ENCODE measurements at regions not wholly inside any gene's neighbourhood (a gene's known extent, or its start where the extent isn't known, plus 50 kb on each side); places are given as distances from the start of the nearest gene placed in this dataset.

DNA sequence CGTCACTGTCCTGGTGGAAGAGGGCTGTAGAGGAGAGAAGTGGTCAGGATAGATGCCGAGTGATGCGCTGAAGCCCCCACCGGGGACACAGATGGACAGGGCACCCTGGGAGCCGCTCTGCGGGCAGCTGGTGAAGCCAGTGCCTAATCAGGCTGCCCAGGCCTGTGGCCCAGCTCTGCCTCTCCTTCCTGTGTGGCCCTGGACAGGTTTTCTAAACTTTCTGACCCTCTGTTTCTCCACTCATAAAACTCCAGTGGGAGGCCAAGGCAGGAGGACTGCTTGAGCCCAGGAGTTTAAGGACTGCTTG, 86.1 kb downstream of the C5orf15 start:
- DNase-seq (ENCODE audit: low spot score): no peak
- no peaks in the 10 kb centered on the region for H3K4me1 ChIP-seq (ENCODE audit: insufficient read depth, low read length, poor library complexity, severe bottlenecking)
- H3K9me2 ChIP-seq (ENCODE audit: insufficient read depth, low read length): no peaks in the 10 kb centered on the region
- no peaks in the 10 kb centered on the region for H3K79me2 ChIP-seq (ENCODE audit: insufficient read depth, low read depth, low read length)
- intact Hi-C loops (cut with micrococcal nuclease; ENCODE audit: unreplicated experiment): no loop called here
- H3K4me3 ChIP-seq (ENCODE audit: low read depth, low read length, poor library complexity, severe bottlenecking): no peak overlapping the region
- no peaks in the 10 kb centered on the region for H3K36me3 ChIP-seq (ENCODE audit: insufficient read depth, low read length)
- H3K27ac ChIP-seq (ENCODE audit: low read depth, low read length, poor library complexity, severe bottlenecking): no peak overlapping the region
- POLR2A ChIA-PET: interaction anchor here (1.0 to 1.5 kb wide), 2 partner anchors 10 to 25 kb away, joined by 3 read pairs; no protein-coding TSS in a partner anchor
- H4K20me1 ChIP-seq (ENCODE audit: insufficient read depth, low read length): no peaks in the 10 kb centered on the region
- H3K9me3 ChIP-seq (ENCODE audit: low read length): no peaks in the 10 kb centered on the region
- H3K4me2 ChIP-seq (ENCODE audit: low read length): no peak overlapping the region
- CTCF ChIA-PET (ENCODE audit: unreplicated experiment): no interaction called here
- no peak overlapping the region for H2AFZ ChIP-seq (ENCODE audit: low read length)
- TF ChIP-seq CTCF (conservative IDR thresholded peaks at IDR 0.05; ENCODE audit: low read length) (no peak), EZH2phosphoT487 (IDR thresholded peaks at IDR 0.05; ENCODE audit: borderline replicate concordance, low read depth, low read length) (no peak)
- no TSS peak for BruUV-seq (replicated peaks)

GRCh38 chr5:133881576-133882388, 86.6 kb downstream of the C5orf15 start:
- intact Hi-C loops (cut with micrococcal nuclease; ENCODE audit: unreplicated experiment): no loop called here
- Histone ChIP-seq H3K9me3 (ENCODE audit: low read length) (no peaks in the 10 kb centered on the region), H4K20me1 (ENCODE audit: insufficient read depth, low read length) (no peaks in the 10 kb centered on the region), H3K9me2 (ENCODE audit: insufficient read depth, low read length) (no peaks in the 10 kb centered on the region), H3K79me2 (ENCODE audit: insufficient read depth, low read depth, low read length) (no peaks in the 10 kb centered on the region), H3K4me3 (ENCODE audit: low read depth, low read length, poor library complexity, severe bottlenecking) (no peak overlapping the region), H3K4me2 (ENCODE audit: low read length) (no peak overlapping the region), H2AFZ (ENCODE audit: low read length) (no peak overlapping the region), H3K27ac (ENCODE audit: low read depth, low read length, poor library complexity, severe bottlenecking) (no peak overlapping the region), H3K4me1 (ENCODE audit: insufficient read depth, low read length, poor library complexity, severe bottlenecking) (no peaks in the 10 kb centered on the region), H3K36me3 (ENCODE audit: insufficient read depth, low read length) (no peaks in the 10 kb centered on the region)
- ChIA-PET CTCF (ENCODE audit: unreplicated experiment) (no interaction called here), POLR2A (no interaction called here)
- no peak for DNase-seq (ENCODE audit: low spot score)
- TF ChIP-seq CTCF (conservative IDR thresholded peaks at IDR 0.05; ENCODE audit: low read length) (no peak), EZH2phosphoT487 (IDR thresholded peaks at IDR 0.05; ENCODE audit: borderline replicate concordance, low read depth, low read length) (no peak)
- BruUV-seq (replicated peaks): no TSS peak

DNA sequence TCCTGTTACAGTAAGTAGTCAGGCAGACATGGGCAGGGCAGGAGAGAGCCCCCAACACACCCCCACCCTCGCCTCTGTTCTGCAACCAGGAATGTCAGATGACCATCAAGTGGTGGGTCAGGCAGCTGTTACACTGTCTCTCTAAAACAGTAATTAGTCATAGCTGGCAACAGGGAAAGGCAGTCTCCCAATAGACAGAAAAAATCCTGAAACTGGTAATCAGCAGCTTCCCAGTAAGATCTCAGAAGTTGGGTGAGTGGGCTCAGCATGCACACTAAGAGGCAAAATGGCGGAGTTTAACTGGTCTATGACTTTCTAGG, 90.2 kb downstream of the C5orf15 start:
- H3K9me2 ChIP-seq (ENCODE audit: insufficient read depth, low read length): no peaks in the 10 kb centered on the region
- H3K36me3 ChIP-seq (ENCODE audit: insufficient read depth, low read length): no peaks in the 10 kb centered on the region
- no peak overlapping the region for H2AFZ ChIP-seq (ENCODE audit: low read length)
- no peak overlapping the region for H3K27ac ChIP-seq (ENCODE audit: low read depth, low read length, poor library complexity, severe bottlenecking)
- TF ChIP-seq EZH2phosphoT487 (IDR thresholded peaks at IDR 0.05; ENCODE audit: borderline replicate concordance, low read depth, low read length) (no peak), CTCF (conservative IDR thresholded peaks at IDR 0.05; ENCODE audit: low read length) (no peak)
- H3K9me3 ChIP-seq (ENCODE audit: low read length): no peaks in the 10 kb centered on the region
- no TSS peak for BruUV-seq (replicated peaks)
- no peaks in the 10 kb centered on the region for H4K20me1 ChIP-seq (ENCODE audit: insufficient read depth, low read length)
- no peak overlapping the region for H3K4me2 ChIP-seq (ENCODE audit: low read length)
- no peaks in the 10 kb centered on the region for H3K4me1 ChIP-seq (ENCODE audit: insufficient read depth, low read length, poor library complexity, severe bottlenecking)
- POLR2A ChIA-PET: no interaction called here
- intact Hi-C loops (cut with micrococcal nuclease; ENCODE audit: unreplicated experiment): no loop called here
- CTCF ChIA-PET (ENCODE audit: unreplicated experiment): no interaction called here
- H3K79me2 ChIP-seq (ENCODE audit: insufficient read depth, low read depth, low read length): no peaks in the 10 kb centered on the region
- H3K4me3 ChIP-seq (ENCODE audit: low read depth, low read length, poor library complexity, severe bottlenecking): no peak overlapping the region
- DNase-seq (ENCODE audit: low spot score): no peak

All from OCI-LY7 (cell line).